Right renal pelvis (tissue), 4 donors: ENCODE measurements at regions not wholly inside any gene's neighbourhood (a gene's known extent, or its start where the extent isn't known, plus 50 kb on each side); places are given as distances from the start of the nearest gene placed in this dataset.

Experiments used
- DNase-seq, 4 donors: peaks; one replicate each; pipeline ENCODE4 v3.0.0-alpha.2; 2013; ENCODE audit warnings: low read depth in 4 of 4, low spot score in 3 of 4, missing footprints in 1 of 4

DNA sequence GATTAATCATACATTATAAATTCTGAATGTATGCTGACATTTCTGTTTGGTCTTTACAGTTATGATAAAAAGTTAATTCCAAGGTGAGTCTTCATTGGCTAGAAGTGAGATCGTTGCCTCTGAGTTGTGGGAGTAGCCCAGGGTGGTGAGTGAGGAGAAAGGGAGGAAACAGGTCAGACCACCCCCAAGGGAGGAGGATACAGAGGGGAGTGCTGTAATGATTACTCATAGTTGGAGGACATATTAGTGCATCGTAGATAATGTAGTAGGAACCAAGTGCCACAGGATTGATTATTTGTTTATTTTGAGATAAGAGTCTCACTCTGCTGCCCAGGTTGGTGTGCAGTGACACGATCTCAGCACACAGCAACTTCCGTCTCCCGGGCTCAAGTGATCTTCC is 672.2 kb downstream of the INHBA start:
- no peak for DNase-seq

- DNase-seq = no peak
Observed at GRCh38 chr7:41029072-41029499, 673.8 kb downstream of the INHBA start.

DNA sequence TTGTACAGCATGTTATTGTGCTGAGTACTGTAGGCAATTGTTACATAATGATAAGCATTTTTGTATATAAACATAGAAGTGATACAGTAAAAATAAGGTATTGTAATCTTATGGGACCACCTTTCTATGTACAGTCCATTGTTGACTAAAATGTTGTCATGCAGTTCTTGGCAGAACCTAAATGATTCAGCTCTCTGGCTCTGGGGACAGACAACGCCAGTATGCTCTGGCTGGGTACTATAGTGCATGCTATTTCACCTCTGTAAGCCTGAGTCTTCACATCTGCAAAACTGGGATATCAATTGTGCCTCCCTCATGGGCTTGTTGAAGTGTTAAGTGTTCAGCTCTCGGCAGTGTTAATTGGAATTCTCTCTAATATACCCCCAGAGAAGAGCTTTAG is 674.3 kb downstream of the INHBA start:
- no peak for DNase-seq

- DNase-seq = no peak
Observed at GRCh38 chr7:41027428-41028115, 675.3 kb downstream of the INHBA start.

DNA sequence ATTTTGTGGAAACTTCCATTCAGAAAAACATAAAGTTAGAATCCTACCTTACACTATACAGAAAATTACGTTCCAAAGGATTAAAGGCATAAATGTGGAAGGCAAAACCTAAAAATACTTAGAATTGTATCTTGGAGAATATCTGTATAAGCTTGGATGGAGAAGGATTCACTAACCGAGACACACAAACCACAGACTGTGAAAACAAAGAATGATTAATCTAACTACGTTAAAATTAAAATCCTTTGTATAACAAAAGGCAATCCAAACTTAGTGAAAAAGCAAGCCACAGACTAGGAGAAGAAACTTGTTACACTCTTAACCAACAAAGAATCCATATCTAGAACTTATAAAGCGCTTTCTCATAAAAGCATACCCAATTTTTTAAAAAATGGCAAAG is 678.8 kb downstream of the INHBA start:
- no peak for DNase-seq

DNA sequence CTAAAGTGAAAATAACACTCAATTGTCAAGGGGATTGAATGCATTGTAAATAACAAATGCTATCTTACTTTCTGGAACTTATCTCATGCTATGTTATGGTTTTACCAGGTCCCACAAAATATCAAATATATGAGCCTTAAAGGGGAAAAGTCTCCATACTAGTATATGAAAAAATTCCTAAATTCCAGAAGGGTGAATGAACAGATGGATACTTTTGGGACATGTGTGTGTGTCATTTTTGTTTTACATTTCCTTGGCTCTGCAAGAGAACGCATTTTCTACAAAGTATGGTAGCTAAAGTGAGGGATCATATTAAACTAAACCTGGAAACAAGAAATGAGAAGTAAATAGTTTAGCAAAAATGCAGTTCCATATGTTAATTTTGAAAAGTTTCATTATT is 682.8 kb downstream of the INHBA start:
- no peak for DNase-seq

DNA sequence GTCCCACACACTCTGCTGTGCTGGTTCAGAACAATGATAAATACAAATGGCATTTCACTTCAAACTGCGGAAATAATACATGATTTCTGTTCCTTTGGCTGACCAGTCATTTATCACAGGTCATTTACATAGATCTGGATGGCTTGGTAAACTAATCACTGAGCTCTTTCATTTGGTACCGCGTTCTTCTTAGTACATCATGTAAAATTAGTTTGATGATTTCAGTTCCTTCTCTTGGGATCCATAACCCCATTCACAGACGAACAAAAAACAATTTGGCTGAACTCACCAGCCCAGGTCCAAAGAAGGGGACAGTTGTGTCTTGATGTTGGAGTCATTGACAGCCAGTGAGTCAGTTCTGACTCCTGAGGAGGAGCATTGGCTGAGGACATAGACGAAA is 689.8 kb downstream of the INHBA start:
- no peak for DNase-seq

DNA sequence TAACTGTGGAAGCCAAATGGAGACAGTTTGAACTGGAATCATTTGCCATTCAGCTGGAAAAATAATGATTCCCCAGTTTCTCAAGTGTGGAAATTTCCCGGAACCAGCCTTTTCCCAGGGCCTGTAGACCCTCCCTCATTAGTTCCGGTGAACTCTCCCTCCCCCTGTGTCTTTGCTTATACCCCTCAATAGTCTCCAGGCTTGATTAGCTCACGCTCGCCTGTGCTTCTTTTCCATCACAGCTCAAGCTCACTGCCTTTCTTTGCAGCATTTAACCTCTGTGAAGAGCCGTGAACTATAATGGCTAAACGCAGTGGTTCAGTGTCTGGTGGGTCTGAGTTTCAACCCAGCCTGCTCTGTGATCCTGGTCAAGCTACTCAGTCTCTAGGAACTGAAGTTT is 690.8 kb downstream of the INHBA start:
- DNase-seq = no peak

DNA sequence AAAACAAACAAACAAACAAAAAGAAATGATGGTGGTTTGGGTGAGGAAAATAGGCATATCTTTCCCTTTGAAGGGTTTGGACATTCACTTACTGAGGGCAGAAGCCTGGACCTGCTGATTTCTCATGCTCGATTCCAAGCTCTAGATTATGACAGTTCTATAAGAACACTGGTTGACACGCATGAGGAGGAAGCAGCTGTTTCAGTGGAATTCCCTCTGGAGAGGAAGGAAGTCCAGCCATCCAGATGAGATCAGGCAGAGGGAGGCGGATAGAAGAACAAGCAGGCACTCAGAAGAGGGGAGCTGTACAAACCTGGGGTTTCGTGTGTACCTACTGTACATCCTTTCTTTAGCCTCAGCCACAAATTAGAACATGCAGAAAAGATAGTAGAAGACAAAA is 691.9 kb downstream of the INHBA start:
- DNase-seq = no peak

DNA sequence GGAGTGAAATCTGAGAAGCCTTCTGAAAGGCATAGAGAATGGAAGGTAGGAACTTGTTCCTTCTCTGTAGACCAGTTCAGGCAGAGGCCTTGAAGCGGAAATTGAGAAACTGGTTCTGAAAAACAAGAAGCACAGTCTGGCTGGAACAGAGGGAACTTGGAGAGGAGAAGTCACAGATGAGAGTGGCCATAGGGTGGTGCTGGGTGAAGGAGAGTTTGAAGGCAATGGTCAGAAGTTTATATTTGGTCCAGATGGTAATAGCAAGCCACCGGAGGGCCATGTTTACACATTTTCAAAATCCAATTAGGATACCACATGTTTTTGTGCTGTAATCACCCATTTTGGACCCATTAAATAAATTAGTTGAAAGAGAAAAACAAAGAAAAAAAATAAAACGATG is 692.5 kb downstream of the INHBA start:
- no peak for DNase-seq

- DNase-seq = no peak
Observed at GRCh38 chr7:41007811-41008210, 695.1 kb downstream of the INHBA start.

DNA sequence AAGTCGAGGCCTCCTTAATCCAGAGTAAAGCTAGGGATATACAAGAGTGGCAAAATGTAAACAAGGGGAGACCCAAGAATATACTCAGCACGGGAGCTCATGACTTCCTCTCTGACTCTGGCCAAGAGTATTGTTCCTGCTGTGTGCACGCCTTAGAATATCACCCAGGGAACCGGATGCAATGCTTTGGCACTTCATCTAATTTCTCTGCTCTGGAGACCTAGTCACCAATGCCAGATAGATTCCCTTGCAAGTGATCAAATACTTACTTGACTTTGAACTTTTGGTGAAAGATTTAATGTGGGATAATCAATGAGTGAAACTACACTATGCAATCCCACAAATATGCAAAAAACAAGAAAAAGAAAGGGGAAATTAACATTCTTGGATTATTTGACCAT is 695.5 kb downstream of the INHBA start:
- no peak for DNase-seq

DNA sequence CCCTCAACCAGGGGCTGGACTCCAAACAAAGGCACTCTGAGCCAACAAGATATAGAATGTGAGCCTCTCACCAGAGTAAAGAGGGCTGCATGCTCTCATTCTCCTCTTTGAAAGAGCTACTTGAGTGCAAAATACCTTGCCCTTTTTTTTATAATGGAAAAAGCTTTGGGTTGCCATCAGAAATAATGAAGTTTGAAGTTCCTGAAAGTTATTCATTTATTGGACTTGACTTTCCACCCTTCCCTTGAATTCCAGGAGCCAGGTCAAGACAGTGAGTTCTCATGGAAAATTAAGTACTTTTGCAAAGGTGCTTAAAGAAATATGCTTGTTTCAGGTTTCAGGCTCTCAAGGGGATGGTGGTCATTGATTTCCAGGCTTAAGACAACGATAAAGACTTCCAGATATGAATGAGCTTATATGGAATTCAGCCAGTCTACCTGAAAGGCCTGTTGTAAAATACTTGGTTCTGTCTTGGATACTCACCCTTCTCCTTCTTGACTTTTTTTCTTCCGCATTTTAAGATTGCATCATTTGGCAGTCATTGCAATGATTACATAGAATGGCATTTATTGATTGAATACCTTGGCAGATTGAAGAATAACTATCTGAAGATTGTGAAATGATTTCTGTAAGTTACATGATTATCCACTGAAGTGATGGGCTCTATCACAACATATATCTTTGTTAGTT is 696.4 kb downstream of the INHBA start:
- DNase-seq = no peak

DNA sequence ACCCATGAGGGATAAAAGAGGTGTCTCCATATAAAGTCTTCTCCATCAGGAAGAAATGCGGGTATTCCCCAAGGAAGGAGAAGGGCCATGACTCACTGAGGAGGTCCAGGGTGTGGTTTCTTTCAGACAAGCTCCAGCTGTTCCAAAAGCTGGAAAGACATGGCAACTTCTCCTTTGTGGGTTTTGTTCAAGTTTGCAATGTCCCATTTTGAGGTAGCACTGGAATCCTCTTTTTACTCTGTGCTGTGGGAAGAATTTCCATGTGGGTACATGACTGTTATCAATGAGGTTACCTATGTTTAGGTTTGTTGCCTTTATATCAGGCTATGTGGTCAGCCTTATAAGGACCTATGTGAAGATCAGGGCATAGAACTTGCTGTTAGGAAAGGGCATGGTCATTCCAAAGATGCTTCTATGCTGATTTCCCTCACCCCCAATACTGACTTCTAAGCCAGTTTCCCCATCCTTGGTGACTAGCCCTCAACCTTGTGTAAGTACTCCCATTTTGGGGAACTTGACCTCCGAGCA is 697.5 kb downstream of the INHBA start:
- DNase-seq = no peak

DNA sequence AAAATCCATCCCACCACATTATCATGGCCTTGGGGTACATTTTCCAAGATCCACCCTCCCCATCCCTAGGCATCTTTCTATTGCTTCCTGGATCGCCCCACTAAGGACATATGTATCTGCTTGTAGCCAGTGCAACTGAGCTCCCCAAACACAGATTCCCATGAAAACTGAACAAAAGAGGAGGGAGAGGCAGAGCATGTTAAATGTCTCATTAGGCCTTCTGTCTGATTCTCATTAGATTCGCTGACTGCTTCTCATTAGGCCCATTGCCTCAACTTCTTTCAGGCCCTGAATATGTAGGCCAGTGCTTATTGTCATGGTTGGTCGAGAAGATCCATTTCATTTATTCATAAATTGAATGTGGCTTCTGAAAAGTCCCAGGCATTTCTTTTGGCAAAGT is 698.9 kb downstream of the INHBA start:
- no peak for DNase-seq

- DNase-seq = no peak
Observed at GRCh38 chr7:41003611-41003940, 699.3 kb downstream of the INHBA start.

- no peak for DNase-seq
Observed at GRCh38 chr7:41002741-41003610, 699.9 kb downstream of the INHBA start.

DNA sequence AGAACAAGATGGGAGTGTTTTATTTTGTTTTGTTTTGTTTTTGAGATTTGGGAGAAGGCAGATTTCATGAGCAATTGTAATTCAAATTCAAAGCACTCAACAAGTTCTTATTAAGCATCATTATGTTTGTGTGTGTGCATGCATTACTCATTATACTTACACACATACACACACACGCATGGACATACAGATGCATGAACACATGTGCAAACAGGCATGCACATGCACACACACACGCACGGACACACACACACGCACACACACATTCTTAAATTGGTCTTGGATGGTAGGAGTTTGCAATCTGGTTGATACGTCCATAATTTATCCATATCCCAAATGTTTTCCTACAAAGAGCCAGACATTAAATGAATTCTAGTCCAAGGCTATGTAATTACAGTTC is 702.8 kb downstream of the INHBA start:
- no peak for DNase-seq

DNA sequence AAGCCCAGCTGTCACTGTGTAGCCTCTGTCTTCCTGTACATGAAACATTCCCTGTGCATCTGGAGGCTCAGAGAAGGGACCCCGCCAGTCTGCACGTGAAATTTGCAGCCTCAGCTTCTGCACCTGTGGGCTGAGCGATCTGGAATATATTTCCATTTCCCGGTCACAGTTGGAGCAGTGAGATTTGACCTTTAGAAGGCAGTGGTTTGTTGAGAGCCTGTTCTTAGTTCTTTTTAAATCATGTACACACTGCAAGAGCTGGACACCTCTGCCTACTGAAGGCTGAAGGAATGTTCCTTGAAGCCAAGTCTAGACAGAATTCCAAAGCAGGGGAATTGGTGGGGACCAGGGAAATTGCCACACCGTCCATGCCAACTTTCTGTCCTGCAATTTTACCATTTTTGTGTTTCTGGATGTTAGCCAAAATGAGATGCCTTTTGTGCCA is 706.6 kb downstream of the INHBA start:
- no peak for DNase-seq

GRCh38 chr7:40990841-40991240 is 712.0 kb downstream of the INHBA start:
- DNase-seq = no peak

DNA sequence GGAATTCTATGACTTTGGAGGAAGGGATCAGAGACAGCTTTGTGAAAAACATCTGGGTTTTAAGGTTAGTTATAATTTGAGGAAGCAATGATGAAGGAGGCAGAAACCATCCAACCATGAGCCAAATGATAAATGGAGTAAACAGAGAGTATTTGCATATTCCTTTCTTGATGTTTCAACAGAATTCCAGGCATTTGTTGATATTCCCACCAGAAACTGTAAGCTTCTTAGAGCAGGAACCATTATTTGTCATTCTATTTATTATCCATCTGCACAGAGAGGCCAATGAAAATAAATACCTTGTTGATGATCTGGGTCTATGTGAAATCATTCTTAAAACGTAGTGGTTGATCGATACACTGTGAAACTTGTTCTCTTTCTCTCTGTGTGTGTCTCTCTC is 715.3 kb downstream of the INHBA start:
- DNase-seq = no peak
